ENCODE measurements at regions not wholly inside any gene's neighbourhood (a gene's known extent, or its start where the extent isn't known, plus 50 kb on each side); places are given as distances from the start of the nearest gene placed in this dataset.
A peak's percentile ranks its signal among the peaks of the same experiment; 100 is the strongest.

DNA sequence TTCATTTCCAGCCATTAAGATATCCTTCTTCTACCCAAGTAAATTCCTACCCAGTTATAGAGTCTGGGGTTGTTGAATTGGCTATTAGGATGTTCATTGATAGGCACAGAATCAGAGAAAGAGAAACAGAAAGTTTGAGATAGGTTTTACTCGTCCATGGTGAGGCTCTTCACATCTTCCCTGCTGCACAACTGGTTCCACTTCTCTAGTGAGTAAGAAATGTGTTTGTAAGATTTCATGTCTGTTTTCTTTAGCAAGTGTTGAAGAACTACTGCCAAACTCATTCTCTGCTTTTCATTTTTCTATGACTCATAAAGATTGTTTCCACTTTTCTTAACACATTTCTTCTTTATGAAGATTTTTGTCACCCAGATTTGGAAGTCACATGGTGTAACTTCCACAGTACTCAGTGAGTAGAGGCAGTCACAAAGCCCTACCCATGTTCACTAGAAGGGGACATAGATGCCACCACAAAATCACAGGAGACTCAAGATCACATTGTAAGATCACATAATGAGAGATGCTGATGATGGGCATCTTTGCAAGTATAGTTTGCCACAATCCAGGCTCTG, 152.3 kb downstream of the SNX7 start:
- no peak for DNase-seq

DNA sequence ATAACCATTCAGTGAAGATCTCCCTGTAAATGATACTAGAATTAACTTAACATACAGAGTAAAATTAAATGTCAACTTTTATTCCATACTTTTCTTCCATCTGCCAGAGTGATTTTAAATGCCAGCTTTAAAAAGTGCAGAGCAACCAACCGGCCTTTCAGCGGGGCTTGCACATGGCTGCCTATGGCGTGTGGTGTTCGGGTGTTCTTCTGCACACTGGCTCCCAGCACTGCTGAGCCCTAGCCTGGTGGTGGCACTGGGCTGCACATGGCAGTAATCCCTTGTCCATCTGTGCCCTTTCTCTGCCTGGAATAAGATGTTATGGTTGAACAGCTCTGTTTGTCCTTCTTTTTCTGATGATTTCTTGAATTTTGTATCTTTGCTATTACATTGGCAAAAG, 156.3 kb downstream of the SNX7 start:
- no peak for DNase-seq

DNA sequence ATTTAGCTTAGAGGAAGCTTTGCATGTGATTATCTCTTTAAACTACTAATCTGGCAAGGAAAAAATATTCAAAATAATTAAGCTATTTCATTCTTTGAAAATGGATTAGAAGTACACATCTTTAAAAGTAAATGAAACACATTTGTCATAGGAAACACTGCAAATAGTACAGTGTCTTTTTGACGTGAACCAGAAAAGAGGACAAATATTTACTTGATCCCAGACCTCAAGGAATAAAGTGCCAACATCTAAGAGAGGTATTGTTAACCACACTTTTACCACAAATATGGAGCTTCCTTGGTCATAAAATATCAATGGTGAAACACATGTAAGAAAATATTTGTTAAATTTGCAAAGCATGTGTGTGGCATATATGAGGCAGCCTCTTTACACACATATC, 159.9 kb downstream of the SNX7 start:
- DNase-seq, result no peak

DNA sequence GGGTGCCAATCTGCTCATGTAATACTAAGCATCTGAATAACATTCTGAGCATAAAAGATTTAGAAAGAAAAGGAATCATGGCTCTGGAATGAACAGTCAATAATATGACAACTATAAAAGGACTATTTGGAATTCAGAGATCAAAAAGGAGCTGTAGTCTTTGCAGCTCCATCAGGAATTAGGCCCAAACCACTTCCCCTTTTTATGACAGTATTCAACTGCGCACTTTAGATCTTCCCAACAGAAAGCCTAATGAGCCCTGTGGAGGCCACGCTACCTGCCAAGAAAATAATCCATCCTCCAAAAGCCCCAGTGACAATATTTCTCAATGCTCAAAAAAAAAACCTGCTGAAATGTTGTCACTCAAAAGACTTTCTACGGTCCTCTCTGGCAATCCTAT, 163.2 kb downstream of the SNX7 start:
- no peak for DNase-seq

DNA sequence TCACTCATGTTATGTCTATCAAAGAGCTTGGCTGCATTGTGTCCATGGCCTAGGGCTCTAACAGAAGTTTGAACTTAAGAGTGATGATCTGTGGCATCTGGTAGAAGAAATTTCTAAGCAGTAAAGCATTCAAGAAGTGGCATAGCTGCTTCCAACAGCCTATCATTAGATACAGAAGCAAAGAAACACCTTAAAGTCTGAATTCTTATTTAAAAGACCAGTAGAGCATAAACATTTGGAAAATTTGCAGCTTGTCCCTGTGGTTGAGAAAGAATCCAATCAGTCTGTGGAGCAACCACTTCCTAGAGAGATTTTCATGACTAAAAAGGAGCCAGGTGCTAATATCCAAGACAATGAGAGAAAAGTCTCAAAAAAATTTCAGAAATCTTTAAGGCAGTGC, 165.5 kb downstream of the SNX7 start:
- DNase-seq, result no peak

DNA sequence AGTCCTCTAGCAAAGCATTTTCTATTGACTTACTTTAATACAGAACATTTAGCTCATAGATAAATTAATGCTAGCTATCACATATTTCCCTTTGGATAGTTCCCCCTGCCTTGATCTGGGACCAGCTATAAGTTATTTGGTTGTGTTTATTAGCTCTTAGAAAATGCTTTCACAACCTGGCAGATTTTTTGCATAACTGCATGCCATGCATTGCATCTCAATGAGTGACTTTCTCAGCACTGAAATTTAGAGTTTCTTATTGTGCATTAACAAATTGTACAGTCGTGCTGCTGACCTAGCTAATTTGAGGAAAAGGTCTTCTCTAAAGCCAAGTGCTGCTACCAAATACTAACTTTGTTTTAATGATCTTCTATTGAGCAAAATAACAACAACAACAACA, 164.8 kb downstream of the PLPPR5 start:
- peak; percentile 20 for DNase-seq

Measured in NCI-H226 (cell line).